Astrocyte (in vitro differentiated cells and primary cell): ENCODE measurements at regions not wholly inside any gene's neighbourhood (a gene's known extent, or its start where the extent isn't known, plus 50 kb on each side); places are given as distances from the start of the nearest gene placed in this dataset.
A peak's percentile ranks its signal among the peaks of the same experiment; 100 is the strongest.

Experiments used
- DNase-seq: peaks from one replicate; pipeline ENCODE4 v3.0.0-alpha.2; 2010; ENCODE audit warnings: low read depth
- FAIRE-seq: peaks from 2 replicates; lab custom pipeline; 2011; peaks lifted over from hg19 to GRCh38; lab: Jason Lieb, UNC
- H2AFZ ChIP-seq: 2 replicates; pipeline ENCODE4 v1.6.0; 2012; ENCODE audit warnings: low read depth, low read length, inconsistent platforms
- H3K27ac ChIP-seq: 2 replicates; pipeline ENCODE4 v1.5.1; 2011; ENCODE audit warnings: low read depth, low read length, inconsistent platforms
- H3K27me3 ChIP-seq: 2 replicates; pipeline ENCODE4 v1.6.0; 2011; ENCODE audit warnings: low read length, inconsistent platforms; ENCODE audit not compliant: insufficient read depth
- H3K36me3 ChIP-seq: 2 replicates; pipeline ENCODE4 v1.5.1; 2011; ENCODE audit warnings: low read length, inconsistent platforms; ENCODE audit not compliant: insufficient read depth
- H3K4me1 ChIP-seq: 2 replicates; pipeline ENCODE4 v1.5.1; 2011; ENCODE audit warnings: low read length, inconsistent platforms; ENCODE audit not compliant: insufficient read depth
- H3K4me2 ChIP-seq: 2 replicates; pipeline ENCODE4 v1.6.0; 2012; ENCODE audit warnings: low read length, inconsistent platforms
- H3K4me3 ChIP-seq: 2 replicates; pipeline ENCODE4 v1.5.1; 2011; ENCODE audit warnings: low read depth, mild to moderate bottlenecking, low read length, inconsistent platforms; ENCODE audit not compliant: insufficient read depth
- H3K79me2 ChIP-seq: 2 replicates; pipeline ENCODE4 v1.6.0; 2012; ENCODE audit warnings: mild to moderate bottlenecking, low read length, inconsistent platforms; ENCODE audit not compliant: insufficient read depth
- H3K9ac ChIP-seq: 2 replicates; pipeline ENCODE4 v1.6.0; 2012; ENCODE audit warnings: mild to moderate bottlenecking, low read length, inconsistent platforms
- H3K9me3 ChIP-seq: 2 replicates; pipeline ENCODE4 v1.5.1; 2012; ENCODE audit warnings: low read depth, mild to moderate bottlenecking, low read length, inconsistent platforms; ENCODE audit not compliant: insufficient read depth
- H4K20me1 ChIP-seq: 2 replicates; pipeline ENCODE4 v1.6.0; 2012; ENCODE audit warnings: low read length, inconsistent platforms; ENCODE audit not compliant: insufficient read depth
- H3K27ac Mint-ChIP-seq: one replicate; pipeline ENCODE4 v1.8.0; 2021; ENCODE audit warnings: mild to moderate bottlenecking, mixed read lengths; ENCODE audit not compliant: unreplicated experiment
- H3K27me3 Mint-ChIP-seq: one replicate; pipeline ENCODE4 v1.8.0; 2021; ENCODE audit warnings: low read depth, mixed read lengths; ENCODE audit not compliant: unreplicated experiment
- H3K36me3 Mint-ChIP-seq: one replicate; pipeline ENCODE4 v1.8.0; 2021; ENCODE audit warnings: low read depth, mixed read lengths; ENCODE audit not compliant: unreplicated experiment
- H3K4me1 Mint-ChIP-seq: one replicate; pipeline ENCODE4 v1.8.0; 2021; ENCODE audit warnings: low read depth, mixed read lengths; ENCODE audit not compliant: unreplicated experiment
- H3K4me3 Mint-ChIP-seq: one replicate; pipeline ENCODE4 v1.8.0; 2021; ENCODE audit warnings: mild to moderate bottlenecking, moderate library complexity, mixed read lengths; ENCODE audit not compliant: unreplicated experiment
- H3K9me3 Mint-ChIP-seq: one replicate; pipeline ENCODE4 v1.8.0; 2021; ENCODE audit warnings: mild to moderate bottlenecking, mixed read lengths; ENCODE audit not compliant: unreplicated experiment
- EZH2 ChIP-seq: IDR thresholded peaks from 2 replicates; pipeline ENCODE4 v1.6.1; 2012; ENCODE audit warnings: mild to moderate bottlenecking, low read length, inconsistent platforms; ENCODE audit not compliant: insufficient read depth
- TF ChIP-seq, protein P1 (sequence below): IDR thresholded peaks from 2 replicates; pipeline ENCODE4 v1.5.1; 2011; ENCODE audit warnings: low read depth, mild to moderate bottlenecking, inconsistent platforms, low read length, moderate library complexity; ENCODE audit not compliant: insufficient read depth

DNA sequence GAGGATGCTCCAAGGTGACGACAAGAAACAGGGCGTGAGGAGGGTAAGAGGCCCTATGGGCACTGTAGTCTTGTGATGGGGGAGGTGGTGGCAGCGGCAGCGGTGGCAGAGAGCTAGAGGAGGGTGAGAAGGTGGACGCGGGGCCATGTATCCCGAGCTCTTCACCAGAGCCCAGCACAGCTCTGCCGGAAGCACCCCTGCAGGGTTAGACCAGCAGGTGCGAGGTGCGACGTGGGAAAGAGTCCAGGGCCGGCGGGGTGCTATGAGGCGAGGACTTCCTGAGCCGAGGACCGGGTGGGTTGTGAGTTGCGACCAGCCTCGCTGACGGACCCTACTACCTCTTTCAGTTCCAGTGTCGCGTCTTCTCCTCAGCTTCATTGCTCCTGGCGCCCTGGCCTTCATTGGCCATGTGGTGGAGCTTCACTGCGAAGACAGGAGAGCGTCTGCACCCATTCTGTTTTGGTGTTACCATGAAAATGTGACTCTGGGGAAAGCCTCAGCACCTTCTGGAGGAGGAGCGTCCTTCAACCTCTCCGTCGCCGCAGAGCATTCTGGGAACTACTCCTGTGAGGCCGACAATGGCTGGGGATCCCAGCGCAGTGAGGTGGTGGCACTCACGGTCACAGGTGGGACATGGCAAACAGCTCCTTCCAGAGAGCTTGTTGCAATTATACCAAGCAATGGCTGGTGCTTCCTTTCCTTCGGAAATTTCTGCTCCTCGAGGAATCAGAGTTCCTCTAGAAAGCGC is 67.9 kb upstream of the KIRREL1 start:
- Histone ChIP-seq H3K4me3 (no peak overlapping the region), H2AFZ (no peak overlapping the region), H3K4me2 (no peak overlapping the region), H3K9ac (no peak overlapping the region), H4K20me1 (no peaks in the 10 kb centered on the region), H3K36me3 (no peaks in the 10 kb centered on the region), H3K9me3 (no peaks in the 10 kb centered on the region), H3K79me2 (no peaks in the 10 kb centered on the region), H3K27ac (no peak overlapping the region), H3K27me3 (no peaks in the 10 kb centered on the region), H3K4me1 (no peaks in the 10 kb centered on the region)
- FAIRE-seq (no peak), DNase-seq (no peak)
- TF ChIP-seq, protein P1, sequence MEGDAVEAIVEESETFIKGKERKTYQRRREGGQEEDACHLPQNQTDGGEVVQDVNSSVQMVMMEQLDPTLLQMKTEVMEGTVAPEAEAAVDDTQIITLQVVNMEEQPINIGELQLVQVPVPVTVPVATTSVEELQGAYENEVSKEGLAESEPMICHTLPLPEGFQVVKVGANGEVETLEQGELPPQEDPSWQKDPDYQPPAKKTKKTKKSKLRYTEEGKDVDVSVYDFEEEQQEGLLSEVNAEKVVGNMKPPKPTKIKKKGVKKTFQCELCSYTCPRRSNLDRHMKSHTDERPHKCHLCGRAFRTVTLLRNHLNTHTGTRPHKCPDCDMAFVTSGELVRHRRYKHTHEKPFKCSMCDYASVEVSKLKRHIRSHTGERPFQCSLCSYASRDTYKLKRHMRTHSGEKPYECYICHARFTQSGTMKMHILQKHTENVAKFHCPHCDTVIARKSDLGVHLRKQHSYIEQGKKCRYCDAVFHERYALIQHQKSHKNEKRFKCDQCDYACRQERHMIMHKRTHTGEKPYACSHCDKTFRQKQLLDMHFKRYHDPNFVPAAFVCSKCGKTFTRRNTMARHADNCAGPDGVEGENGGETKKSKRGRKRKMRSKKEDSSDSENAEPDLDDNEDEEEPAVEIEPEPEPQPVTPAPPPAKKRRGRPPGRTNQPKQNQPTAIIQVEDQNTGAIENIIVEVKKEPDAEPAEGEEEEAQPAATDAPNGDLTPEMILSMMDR, result no peak
- no peak for TF ChIP-seq EZH2
- no peaks in the 10 kb centered on the region for H3K4me1 Mint-ChIP-seq
- H3K27me3 Mint-ChIP-seq, result peaks cover 13% of the 10 kb centered on the region
- no peak overlapping the region for H3K27ac Mint-ChIP-seq
- no peaks in the 10 kb centered on the region for H3K9me3 Mint-ChIP-seq
- no peak overlapping the region for H3K4me3 Mint-ChIP-seq
- H3K36me3 Mint-ChIP-seq, result no peaks in the 10 kb centered on the region

DNA sequence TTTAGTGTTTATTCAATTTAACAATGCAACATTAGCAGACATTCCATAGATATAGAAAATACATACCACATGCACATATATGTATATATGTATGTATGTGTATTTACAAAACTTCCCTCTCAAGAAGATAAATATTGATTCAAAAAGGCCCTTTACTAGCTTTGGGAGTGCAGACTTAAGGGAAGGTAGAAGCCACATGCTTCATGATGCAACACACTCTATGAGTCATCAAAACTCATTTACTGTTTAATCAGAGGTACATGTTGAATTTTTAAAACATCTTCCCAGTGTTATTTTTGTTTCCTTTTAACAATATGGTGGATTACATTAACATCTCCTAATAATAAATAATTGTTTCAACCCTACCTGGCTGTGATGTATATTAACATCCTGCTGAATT is 61.4 kb upstream of the KIRREL1 start:
- no peak for FAIRE-seq

More for the DNA sequence above, 61.4 kb upstream of the KIRREL1 start:
- Histone ChIP-seq H3K9me3 (no peaks in the 10 kb centered on the region), H2AFZ (no peak overlapping the region), H3K4me2 (no peak overlapping the region), H3K36me3 (no peaks in the 10 kb centered on the region), H3K27ac (no peak overlapping the region), H3K79me2 (no peaks in the 10 kb centered on the region), H3K9ac (no peak overlapping the region), H4K20me1 (no peaks in the 10 kb centered on the region), H3K4me3 (no peak overlapping the region), H3K27me3 (no peaks in the 10 kb centered on the region), H3K4me1 (no peaks in the 10 kb centered on the region)
- Mint-ChIP-seq H3K4me1 (peaks cover 1% of the 10 kb centered on the region), H3K4me3 (no peak overlapping the region), H3K36me3 (no peaks in the 10 kb centered on the region), H3K9me3 (no peaks in the 10 kb centered on the region), H3K27me3 (no peaks in the 10 kb centered on the region), H3K27ac (no peak overlapping the region)
- DNase-seq, result peak; percentile 21
- TF ChIP-seq, protein P1, result no peak
- TF ChIP-seq EZH2, result no peak
